ENCODE measurements at regions not wholly inside any gene's neighbourhood (a gene's known extent, or its start where the extent isn't known, plus 50 kb on each side); places are given as distances from the start of the nearest gene placed in this dataset.
"Not testable (repeated sequence)": the region's sequence is repeated elsewhere in the genome, so short reads cannot be mapped to it uniquely, and the experiment has no call there.

- DNase-seq = no peak
Observed at GRCh38 chr18:35827275-35827902, 145.1 kb upstream of the RMP24 start.

- DNase-seq = no peak
Observed at GRCh38 chr18:35827903-35828275, 144.6 kb upstream of the RMP24 start.

GRCh38 chr18:35828591-35828990, 143.9 kb upstream of the RMP24 start:
- DNase-seq = no peak

GRCh38 chr18:35835366-35835765, 137.1 kb upstream of the RMP24 start:
- DNase-seq = no peak

GRCh38 chr18:35835833-35836232, 136.6 kb upstream of the RMP24 start:
- DNase-seq = no peak

- DNase-seq = no peak
Observed at GRCh38 chr18:35836932-35837331, 135.5 kb upstream of the RMP24 start.

- DNase-seq = no peak
Observed at GRCh38 chr18:35837922-35838496, 134.5 kb upstream of the RMP24 start.

- no peak for DNase-seq
Observed at GRCh38 chr18:35841283-35841682, 131.2 kb upstream of the RMP24 start.

- no peak for DNase-seq
Observed at GRCh38 chr18:35842536-35842935, 129.9 kb upstream of the RMP24 start.

- not testable (repeated sequence) for DNase-seq
Observed at GRCh38 chr18:35848321-35848720, 124.2 kb upstream of the RMP24 start.

- not testable (repeated sequence) for DNase-seq
Observed at GRCh38 chr18:35849241-35849640, 123.2 kb upstream of the RMP24 start.

GRCh38 chr18:35851286-35851970, 121.1 kb upstream of the RMP24 start:
- DNase-seq = no peak

GRCh38 chr18:35852786-35853185, 119.7 kb upstream of the RMP24 start:
- no peak for DNase-seq

GRCh38 chr18:35854095-35854494, 118.4 kb upstream of the RMP24 start:
- no peak for DNase-seq

- DNase-seq = no peak
Observed at GRCh38 chr18:35856178-35856577, 116.3 kb upstream of the RMP24 start.

- DNase-seq = not testable (repeated sequence)
Observed at GRCh38 chr18:35856721-35857120, 115.8 kb upstream of the RMP24 start.

GRCh38 chr18:35857581-35857980, 114.9 kb upstream of the RMP24 start:
- DNase-seq = not testable (repeated sequence)

GRCh38 chr18:35861367-35862118, 110.9 kb upstream of the RMP24 start:
- DNase-seq = no peak

GRCh38 chr18:35862119-35862640, 110.3 kb upstream of the RMP24 start:
- no peak for DNase-seq

- no peak for DNase-seq
Observed at GRCh38 chr18:35864916-35865315, 107.6 kb upstream of the RMP24 start.

- DNase-seq = no peak
Observed at GRCh38 chr18:35868915-35869314, 103.6 kb upstream of the RMP24 start.

- no peak for DNase-seq
Observed at GRCh38 chr18:35871337-35871736, 101.1 kb upstream of the RMP24 start.

- no peak for DNase-seq
Observed at GRCh38 chr18:35875566-35875965, 96.9 kb upstream of the RMP24 start.

GRCh38 chr18:35876243-35876642, 96.2 kb upstream of the RMP24 start:
- no peak for DNase-seq

All from islet precursor cell (in vitro differentiated cells).